ENCODE measurements at regions not wholly inside any gene's neighbourhood (a gene's known extent, or its start where the extent isn't known, plus 50 kb on each side); places are given as distances from the start of the nearest gene placed in this dataset.
"Not testable (repeated sequence)": the region's sequence is repeated elsewhere in the genome, so short reads cannot be mapped to it uniquely, and the experiment has no call there.

DNA sequence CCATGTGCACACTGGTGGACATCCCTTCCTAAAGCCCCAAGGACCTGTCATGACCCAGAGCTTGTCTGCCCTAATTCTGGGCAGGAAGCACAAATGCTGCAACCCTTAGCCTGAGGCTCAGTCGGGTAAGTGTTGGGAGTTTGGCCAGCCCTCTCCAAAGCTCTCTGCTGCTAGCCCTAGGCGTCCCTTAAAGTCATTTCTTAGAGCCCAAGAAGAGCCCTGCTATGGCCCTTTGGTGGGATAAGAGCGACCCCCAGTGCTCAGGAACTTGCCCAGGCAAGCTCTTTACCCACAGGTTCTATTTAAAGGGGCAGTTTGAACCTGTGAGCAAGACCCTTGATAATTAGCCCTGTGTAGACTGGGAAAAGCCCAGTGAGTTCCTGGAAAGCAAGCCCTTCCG, 356.8 kb downstream of the RRAGC start:
- DNase-seq (ENCODE audit: low read depth), result no peak

DNA sequence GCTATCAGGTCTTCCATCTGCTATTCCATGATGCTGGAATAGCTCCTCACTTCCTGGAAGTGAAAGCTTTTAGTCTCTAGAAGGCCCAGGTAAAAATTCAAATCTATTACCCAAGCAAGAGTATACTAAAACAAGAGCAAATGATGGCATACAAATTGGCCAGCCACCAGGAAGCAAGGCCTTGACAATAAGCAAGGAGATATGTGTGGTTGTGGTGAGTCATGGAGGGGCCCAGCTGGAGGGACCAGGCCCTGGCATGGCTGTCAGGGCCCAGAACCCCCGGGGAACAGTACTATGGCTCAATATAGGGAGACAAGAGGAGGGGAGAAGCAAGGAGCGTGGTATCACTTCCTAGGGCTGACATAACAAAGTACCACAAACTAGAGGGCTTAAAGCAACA, 358.7 kb downstream of the RRAGC start:
- DNase-seq (ENCODE audit: low read depth), result no peak

DNA sequence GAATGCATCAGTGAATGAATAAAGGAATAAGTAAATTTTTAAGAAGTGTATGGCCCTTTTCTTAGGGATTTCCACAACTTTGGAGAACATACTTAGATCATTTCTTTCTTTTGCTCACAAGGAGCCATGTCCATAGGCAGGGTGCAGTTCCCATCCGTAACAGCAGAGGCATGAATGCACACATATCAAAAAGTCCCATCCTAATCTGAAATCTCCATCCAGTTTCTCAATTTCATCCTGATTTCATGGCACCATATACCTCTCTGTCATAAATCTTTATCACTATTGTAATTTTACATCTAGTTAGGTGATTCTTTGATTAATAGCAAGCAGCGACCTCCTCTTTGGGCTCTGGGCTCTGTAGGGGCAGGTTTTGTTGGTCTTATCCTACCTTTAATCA, 359.2 kb downstream of the RRAGC start:
- DNase-seq (ENCODE audit: low read depth), result no peak

DNA sequence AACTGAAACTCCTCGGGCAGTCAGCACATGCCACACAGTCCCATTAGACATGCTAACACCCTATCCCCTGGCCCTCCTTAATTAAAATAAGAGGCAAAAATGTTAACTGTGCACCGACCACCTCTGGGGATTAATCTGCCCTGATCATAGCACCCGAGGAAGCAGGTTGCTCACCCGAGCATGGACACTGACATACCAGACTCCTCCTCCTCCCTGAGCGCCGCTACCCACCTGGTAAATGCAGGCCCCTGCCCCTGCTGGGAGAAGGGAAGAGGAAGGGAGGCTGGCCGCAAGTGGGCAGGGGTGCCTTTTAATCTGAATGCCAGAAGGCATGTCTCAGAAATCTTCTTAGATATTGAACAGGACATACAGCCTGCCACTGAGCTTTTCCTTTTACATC, 360.9 kb downstream of the RRAGC start:
- DNase-seq (ENCODE audit: low read depth), result no peak

DNA sequence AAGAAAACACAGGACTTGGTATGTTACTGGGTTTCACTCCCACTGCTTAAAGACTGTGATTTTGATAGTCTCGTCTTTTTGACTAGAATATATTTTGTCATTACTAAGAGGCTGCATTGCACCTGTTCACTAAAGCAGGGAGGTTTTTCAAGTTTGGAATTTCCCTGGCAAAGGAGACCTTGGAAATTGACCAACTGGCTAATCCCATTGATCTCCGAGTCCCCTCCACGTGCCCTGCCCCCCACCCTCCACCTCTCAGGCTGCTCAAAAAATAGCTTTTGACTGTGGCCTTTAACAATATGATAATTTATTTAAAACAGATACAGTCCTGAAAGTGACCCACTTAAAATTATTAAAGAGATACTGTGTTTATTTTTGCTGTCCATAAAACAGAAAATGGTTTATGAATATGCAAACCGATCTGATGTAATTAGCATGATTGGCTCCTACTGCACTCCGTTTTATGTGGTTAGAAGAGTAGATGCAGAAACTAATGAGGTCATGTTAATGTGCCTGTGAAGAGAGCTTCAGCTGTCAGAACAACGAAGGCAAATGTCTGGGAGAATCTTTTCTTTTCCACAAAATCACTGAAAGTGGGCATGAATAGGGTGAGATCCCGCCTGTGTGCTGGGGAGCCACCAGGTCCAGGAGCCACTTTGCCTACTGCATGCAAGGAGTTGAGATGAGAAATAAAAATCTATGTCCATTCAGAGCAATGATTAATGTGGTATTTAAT, 361.5 kb downstream of the RRAGC start:
- no peak for DNase-seq (ENCODE audit: low read depth)

DNA sequence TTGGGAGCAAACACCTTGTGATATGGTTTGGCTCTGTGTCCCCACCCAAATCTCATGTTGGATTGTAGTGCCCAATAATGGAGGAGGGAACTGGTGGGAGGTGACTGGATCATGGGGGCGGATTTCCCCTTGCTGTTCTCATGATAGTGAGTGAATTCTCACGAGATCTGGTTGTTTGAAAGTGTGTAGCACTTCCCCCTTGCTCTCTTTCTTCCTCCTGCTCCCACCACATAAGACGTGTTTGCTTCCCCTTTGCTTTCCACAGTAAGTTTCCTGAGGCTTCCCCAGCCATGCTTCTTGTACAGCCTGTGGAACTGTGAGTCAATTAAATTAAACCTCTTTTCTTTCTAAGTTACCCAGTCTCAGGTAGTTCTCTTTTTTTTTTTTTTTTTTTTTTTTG, 366.3 kb downstream of the RRAGC start:
- not testable (repeated sequence) for DNase-seq (ENCODE audit: low read depth)

DNA sequence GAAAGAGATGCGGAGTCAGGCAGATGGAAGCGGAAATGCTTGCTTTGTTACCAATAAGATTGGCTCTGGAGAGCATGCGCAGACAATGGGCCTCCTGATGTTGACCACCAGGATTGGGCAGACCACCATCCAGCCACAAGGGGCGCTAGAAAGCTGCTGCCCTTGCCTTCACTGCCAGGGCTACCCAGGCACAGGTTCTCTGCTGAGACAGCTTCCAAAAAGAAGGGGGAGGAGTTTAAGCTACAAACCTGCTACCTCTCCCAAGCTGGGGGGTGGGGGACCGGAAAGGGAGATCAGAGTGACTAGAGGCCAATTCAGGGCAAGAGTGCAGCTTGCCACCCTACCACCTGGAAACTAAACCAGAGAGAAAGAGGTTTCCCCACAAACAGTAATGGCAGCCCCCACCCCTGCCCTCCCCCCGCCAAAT, 369.7 kb downstream of the RRAGC start:
- no peak for DNase-seq (ENCODE audit: low read depth)

DNA sequence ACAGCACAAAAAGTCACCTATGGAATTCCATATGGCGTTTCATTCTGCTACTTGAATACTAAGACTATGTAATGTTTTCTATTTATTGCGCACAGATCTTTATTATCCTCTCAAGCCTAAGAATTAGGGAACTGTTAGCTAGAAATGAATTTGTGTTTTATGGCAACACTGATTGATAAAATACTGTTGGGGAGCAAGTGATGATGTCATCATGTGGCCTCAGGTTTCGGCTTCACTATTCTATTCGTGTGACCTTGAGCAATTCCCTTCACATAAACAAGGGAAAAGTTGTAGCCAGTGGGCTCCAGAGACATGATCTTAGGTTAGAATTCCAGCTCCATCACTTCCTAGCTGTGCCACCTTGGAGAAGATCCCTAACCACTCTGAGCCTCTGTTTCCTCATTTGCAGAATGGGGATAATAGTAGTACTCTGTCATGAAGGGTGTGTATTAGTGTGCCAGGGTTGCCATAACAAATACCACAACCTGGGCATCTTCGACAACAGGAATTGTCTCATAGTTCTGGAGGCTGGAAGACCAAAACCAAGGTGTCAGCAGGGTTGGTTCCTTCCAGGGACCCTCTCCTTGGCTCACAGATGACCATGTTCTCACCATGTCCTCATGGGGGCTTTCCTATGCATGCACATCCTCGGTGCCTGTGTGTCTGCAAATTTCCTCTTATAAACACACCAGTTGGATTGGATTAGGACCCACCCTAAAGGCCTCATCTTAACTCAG, 371.2 kb downstream of the RRAGC start:
- no peak for DNase-seq (ENCODE audit: low read depth)

DNA sequence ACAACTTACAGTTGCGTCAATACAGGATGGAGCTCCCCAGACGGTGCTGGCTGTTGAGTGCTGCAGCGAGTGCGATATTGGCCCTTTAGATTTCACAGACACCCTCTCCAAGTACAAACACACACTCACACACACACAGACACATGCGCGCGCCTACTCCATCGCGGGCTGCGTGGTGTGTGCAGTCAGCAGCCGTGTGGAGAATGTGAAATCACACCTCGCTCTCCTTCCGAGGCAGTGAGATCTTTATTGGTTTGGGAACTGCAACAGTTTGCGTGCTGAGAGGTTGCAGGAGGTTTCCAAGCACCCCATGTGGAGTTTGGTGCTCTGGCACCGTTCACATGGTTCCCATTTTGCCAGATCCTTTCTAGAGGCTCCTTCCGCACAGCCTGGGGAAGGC, 372.2 kb downstream of the RRAGC start:
- DNase-seq (ENCODE audit: low read depth), result no peak

DNA sequence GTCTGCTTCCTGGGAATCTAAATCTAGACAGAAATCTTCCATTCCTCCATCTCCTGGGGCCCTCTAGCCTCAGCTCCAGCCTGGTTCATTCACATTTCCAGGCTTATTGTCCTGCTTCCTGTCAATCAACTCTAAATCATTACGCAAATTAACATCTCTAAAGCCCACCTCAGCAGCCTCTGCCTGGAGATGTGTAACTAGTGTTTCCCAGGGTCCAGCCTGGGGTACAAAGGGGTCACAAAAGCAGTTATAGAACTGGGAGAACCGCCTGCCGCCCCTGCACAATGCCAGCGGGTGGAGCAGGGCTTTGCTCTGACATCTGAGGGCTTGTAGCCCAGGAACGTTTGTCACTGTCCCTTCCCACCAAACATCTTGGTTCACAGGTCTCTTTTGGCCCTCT, 373.5 kb downstream of the RRAGC start:
- no peak for DNase-seq (ENCODE audit: low read depth)

DNA sequence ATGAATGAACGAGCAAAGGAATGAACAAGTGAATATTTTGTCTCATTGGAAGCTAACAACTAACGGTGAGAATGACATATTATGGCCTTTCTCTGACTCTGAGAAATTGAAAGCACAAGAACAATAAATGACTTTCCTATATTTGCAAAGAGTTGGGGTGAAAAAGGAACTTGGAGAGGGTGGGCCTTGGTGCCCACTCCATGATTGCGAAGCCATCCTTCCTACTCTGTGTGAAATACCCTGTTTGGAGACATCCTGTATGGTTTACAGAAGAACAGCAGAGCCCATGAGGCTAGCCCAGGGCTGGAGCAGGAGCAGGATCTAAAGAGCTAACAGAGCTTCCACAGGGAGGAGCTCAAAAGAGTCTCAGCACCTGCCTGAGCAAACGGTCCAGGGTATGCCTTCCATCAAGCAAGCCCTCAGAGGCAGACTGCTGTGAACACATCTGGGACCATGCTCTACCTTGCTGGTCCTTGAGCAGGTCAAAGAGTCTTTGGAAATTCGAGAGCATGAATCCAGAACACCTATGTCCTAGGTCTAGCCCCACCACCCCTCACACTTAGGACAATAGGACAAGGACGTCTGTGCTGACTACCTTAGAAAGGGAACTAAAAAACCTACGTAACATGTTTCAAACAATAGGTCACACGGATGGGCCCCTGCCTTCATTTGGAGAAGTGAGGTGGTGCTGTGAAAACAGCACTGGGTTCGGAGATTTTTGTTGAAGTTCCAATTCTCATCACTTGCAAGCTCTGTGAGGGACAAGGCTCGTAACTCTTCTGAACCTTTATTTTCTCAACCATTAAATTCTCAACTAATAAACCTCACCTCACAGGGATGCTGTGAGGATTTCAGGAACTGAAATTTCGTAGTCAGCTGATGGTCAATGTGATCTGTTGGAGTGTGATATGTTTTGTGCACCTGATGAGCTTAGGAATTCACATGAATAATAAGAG, 377.4 kb downstream of the RRAGC start:
- DNase-seq (ENCODE audit: low read depth), result no peak

DNA sequence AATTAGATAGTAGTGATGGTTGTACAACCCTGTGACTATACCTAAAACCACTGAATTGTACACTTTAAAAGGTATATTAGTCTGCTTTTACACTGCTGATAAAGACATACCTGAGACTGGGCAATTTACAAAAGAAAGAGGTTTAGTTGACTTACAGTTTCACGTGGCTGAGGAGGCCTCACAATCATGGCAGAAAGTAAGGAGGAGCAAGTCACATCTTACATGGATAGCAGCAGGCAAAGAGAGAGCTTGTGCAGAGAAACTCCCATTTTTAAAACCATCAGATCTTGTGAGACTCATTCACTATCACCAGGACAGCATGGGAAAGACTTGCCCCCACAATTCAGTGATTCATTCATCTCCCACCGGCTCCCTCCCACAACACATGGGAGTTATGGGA, 379.9 kb downstream of the RRAGC start:
- not testable (repeated sequence) for DNase-seq (ENCODE audit: low read depth)

DNA sequence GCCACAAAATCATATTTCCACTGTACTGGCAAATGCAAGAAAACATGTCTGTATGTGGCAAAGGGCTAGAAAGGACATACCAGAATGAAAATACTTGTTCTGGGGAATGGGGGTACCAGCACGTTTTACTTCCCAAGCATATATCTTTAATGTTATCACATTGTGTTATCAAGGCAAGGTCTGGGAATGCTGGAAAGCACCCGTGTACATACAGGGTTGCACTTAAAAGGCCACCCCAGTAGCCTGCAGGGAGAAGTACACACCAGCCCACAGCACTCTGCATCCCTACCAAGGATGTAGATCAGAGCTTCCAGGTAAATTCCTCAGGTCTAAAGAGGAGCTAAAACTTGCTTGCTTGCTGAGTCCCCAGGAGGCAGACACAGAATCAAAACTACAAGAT, 381.8 kb downstream of the RRAGC start:
- DNase-seq (ENCODE audit: low read depth), result no peak

DNA sequence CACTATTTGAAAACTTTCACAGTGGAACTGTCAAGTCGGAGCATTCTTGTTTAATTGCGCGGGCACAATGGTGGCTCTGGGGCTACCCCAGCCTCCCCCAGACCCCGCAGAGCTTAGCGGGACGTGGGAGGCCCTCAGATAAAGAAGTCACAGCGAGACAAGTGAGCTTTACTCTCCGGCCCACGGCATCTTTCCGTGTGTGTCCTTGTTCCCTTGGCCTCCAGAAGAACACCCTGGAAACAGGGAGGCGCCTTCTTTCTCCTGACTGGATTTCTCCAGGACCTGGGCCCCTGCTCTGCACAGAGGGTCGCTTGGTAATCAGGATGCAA, 382.8 kb downstream of the RRAGC start:
- no peak for DNase-seq (ENCODE audit: low read depth)

DNA sequence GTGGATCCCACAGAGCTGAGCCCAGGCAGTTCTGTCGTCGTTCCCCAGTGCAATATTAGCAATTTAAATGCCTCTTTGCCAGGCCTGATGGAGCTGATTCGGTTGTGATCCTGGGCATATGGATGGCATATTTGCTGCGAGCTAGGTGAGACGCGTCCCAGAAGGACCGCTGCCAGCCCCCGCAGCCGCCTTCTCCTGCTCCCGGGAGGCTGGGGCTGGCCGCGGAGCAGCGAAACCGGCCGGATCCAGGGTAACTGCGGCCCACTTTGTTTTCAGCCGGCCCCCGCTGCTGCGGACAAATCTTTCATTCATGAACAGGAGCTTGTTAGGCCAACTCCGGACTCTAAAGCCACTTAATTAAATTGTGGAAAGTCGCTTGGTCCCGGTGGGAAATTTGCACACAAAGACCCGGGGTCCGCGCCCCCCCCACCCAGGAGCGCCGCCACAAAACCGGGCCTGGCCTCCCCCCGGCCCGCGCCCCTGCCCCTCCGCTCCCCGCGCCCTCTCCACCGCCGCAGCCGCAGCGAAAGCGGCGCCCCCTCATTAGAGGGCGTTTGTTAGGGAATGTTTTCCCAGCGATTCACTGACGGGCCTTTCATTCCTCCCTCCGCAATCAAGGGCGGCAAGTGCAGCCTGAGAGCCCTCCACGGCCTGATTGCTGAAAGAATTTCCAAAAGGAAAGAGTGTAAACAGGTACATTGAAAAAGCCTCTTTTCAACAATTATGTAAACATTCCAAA, 383.3 kb downstream of the RRAGC start:
- no peak for DNase-seq (ENCODE audit: low read depth)

DNA sequence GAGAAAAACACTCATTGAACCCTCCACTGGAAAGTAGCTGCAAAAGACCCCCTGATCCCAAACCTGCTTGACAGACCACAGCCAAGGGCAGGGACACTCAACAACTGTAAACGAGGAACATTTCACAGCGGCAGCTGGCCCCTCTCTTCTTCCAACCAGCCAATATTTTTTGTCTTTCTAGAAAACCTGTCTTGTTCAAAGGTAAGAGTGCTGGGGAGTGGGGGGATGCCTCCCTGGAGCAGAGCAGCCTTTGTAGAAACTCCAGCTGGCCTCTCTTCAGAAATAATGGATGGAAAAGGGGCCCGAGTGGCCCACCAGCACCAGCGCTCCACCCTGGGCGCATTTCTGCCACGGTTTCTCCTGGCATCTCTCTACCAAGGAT, 384.0 kb downstream of the RRAGC start:
- no peak for DNase-seq (ENCODE audit: low read depth)

DNA sequence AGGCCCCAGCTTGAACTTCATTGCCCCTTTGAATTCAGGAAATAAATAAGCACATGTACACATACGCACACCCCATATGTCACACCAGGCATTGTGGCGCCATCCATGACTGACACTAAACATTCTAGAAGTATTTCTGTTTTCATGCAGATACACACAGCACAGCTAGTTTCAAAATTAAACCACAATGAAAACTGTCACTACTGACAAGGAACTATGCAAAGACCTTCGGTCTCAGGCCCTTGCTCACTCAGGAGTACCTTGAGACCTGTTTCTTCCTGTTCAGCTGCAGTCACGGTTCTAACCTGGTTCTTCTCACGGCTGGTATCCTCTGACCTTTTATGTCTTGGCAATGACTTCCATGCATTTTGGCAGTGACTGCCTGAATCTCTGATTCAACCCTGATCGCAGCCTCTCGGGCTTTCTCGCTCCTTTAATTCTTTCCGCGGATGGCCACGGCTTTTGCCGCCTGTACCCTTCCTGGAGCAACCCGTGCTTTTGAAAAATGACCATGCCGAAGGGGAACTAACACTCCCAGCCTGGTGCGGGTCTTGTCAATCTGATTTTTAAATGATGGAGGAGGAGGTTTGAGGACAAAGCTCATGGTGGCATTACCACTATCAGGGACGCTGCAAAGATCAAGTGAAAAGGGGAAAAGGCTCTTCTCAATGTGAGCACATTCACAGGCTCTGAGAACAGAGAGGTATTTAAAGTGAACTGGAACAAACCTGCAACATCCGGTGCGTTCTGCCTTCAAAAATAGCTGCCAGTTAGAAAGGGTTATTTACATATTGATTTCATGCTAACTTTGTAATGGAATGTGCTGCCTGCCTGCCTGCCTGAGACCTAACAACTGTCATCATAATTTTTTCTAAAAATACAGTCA, 384.6 kb downstream of the RRAGC start:
- no peak for DNase-seq (ENCODE audit: low read depth)

DNA sequence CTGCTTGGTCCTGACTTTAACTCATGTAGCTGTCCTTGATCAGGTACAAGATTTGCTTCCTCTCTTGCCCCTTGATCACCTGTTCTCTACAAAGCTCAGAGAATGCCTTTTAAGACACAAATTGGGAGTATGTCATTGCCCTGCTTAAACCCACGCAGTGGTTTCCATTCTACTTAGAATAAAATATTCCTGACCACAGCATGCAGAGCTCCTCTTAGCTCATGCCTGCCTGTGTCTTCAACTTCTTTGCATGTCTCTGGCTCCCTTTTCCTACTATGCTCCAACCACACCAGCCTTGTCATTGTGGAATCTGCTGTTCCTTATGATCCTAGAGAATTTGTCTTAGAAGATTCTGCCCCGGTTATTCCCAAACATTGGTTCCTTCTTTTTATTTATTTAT, 393.1 kb downstream of the RRAGC start:
- no peak for DNase-seq (ENCODE audit: low read depth)

DNA sequence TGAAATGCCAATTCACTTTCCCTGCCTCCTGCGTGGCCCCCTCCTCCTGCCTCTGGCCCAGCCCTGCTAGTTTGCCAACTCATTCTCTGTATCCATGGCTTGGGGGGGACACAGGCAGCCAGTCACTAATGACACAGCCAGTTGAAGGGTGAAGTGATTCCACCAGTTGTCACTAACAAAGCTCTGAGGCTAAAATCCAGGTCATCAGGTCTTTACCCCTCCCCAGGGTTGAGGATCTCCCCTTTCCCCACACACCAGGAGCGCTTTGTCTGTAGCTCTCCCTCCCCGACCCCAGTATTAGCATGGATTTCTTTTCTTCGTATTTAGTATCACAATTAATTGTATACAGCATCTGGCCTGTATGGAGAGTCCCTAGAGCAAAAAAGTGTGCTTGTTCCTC, 394.1 kb downstream of the RRAGC start:
- DNase-seq (ENCODE audit: low read depth), result no peak

DNA sequence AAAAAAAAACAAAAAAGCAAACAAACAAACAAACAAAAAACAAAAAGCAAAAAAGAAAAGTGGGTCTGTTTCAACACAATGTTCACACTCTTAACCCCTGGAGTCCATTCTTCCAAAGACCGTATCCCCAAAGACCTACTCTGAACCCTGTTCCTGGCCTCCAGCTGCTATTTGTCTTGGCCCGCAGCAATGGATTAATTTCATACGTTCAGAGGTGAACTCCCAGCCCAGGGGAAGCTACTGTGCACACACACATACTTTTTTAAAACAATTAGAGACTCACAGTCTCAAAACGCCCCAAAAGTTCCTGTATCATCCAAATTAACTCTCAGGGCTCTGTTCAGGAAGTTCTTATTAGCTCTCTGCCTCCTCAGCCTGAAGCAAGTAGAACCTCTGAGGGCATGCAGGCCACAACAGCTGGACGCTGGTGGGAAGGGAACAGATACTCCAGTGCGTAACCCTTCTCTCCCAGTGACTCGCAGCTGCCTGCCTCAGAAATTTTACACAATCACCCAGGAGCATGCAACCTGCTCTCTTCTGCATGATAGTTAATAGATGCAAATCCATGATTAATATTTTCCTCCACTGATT, 395.4 kb downstream of the RRAGC start:
- no peak for DNase-seq (ENCODE audit: low read depth)

DNA sequence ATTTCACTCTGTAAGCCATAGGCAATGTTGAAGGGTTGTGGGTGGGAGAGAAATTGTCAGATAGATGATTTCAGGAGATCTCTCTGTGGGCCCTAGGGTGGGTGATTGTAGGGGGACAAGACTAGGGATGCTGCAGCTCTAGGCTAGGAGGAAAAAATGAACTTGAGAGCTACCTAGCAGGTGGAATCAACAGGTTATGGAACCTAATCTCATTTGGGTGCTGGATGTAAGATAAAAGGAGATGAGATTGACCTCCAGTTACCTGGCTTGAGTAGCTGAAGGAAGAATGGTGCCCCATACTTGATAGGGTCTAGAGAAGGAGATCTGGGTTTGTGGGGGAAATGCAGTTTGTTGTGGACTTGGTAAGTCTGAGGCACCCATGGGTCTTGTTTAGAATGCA, 396.5 kb downstream of the RRAGC start:
- no peak for DNase-seq (ENCODE audit: low read depth)
